Panc1 (cell line): ENCODE measurements at regions not wholly inside any gene's neighbourhood (a gene's known extent, or its start where the extent isn't known, plus 50 kb on each side); places are given as distances from the start of the nearest gene placed in this dataset.

ENCODE experiments used
- POLR2AphosphoS5 ChIP-seq: IDR thresholded peaks from 2 replicates; pipeline ENCODE4 v1.6.1; 2012; ENCODE audit warnings: mild to moderate bottlenecking, low read depth, low read length, moderate library complexity
- TF ChIP-seq, protein P1 (sequence below): fragments of 450-650 bp; IDR thresholded peaks from 2 replicates; pipeline ENCODE4 v1.5.1; 2017; ENCODE audit warnings: mild to moderate bottlenecking

- TF ChIP-seq, protein P1, sequence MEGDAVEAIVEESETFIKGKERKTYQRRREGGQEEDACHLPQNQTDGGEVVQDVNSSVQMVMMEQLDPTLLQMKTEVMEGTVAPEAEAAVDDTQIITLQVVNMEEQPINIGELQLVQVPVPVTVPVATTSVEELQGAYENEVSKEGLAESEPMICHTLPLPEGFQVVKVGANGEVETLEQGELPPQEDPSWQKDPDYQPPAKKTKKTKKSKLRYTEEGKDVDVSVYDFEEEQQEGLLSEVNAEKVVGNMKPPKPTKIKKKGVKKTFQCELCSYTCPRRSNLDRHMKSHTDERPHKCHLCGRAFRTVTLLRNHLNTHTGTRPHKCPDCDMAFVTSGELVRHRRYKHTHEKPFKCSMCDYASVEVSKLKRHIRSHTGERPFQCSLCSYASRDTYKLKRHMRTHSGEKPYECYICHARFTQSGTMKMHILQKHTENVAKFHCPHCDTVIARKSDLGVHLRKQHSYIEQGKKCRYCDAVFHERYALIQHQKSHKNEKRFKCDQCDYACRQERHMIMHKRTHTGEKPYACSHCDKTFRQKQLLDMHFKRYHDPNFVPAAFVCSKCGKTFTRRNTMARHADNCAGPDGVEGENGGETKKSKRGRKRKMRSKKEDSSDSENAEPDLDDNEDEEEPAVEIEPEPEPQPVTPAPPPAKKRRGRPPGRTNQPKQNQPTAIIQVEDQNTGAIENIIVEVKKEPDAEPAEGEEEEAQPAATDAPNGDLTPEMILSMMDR: no peak
- no peak for TF ChIP-seq POLR2AphosphoS5
Measured at GRCh38 chr1:113014508-113014907, 58.5 kb upstream of the LRIG2 start.
